HT-29 (cell line): ENCODE measurements at regions not wholly inside any gene's neighbourhood (a gene's known extent, or its start where the extent isn't known, plus 50 kb on each side); places are given as distances from the start of the nearest gene placed in this dataset.

Experiments used
- DNase-seq: peaks from one replicate; pipeline ENCODE4 v3.0.0-alpha.2; 2015; ENCODE audit warnings: low spot score

DNA sequence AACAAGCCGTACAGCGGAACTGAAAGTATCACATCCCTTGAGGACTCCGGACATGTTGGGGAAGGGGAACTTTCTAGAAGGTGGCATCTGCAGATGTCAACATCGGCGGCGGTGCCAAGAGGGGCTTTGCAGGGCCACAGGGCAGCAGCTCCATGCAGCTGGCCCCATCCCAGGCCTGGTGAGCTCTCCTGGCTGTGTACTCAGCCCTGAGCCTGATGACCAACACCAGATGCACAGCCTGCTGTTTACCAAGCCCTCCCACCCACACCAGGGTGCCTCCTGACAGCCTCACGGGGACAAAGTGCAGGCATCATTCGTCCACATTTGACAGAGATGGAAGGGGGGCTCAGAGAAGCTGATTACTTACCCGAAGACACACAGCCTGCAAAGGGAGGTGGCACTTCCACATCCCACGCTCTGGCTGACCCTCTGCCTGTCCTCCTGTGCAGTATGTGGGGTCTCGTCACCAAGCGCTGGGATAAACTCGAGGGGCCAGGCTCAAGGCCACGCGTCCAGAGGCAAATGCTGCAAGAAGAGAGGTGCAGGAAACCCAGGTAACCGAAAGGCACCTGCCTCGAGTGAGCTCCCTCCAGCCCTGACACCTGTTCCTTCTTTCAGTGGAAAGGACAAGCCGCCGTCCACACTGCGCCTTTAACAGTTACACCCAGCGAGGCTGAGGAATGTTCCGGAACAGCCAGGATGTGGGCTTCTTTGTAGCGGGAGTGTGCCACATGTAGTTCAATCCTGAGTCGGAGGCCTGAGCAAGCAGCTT lies 69.0 kb upstream of the ASAP2 start:
- DNase-seq, result no peak

DNA sequence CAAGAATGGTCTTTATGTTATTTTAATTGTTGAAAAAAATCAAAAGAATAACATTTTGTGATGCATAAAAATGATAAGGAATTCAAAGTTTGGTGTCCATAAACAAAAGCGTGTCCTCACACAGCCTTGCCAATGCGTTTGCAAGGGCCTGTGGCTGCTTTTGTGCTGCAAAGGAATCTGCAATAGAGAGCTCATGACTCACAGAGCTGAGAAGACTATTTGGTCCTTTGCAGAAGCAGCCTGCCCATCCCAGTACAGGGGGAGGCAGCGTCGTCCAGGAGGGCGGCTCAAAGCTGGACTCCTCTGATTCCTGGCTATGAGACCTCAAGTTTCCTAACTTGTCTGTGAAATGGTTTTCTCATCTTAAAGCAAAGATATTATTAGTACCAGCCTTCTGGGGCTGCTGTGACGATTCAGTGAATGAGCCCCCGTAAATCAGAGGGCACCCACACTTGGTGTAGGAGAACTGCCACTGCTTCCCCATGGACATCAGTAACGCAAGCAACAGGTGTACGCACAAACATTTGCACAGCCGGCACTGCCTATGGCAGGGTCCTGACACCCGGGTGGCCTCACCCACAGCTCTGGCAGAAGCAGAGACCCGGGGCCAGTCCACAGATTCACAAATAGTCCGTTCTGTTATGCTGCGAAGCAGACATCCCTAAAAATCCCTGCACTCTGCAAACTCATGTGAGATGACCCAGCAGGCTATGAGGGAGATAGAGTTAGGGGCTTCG lies 70.6 kb upstream of the ASAP2 start:
- DNase-seq, result no peak

DNA sequence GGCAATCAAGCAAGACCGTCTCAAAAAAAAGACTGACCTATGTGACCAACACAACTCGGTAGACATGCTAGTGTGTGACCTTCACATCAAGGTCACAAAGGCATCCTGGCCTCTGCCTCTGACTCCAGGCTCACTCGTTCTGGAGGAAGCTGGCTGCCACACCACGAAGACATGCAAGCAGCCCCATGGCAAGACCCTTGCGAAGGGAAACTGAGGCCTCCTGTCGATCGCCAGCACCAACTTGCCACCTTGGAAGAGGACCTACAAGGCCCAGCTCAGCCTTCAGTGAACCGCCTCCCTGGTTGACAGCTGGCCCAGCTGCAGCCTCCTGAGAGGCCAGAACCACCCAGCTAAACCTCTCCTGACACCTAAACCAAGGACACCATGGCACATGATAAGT lies 79.3 kb upstream of the ASAP2 start:
- no peak for DNase-seq

DNA sequence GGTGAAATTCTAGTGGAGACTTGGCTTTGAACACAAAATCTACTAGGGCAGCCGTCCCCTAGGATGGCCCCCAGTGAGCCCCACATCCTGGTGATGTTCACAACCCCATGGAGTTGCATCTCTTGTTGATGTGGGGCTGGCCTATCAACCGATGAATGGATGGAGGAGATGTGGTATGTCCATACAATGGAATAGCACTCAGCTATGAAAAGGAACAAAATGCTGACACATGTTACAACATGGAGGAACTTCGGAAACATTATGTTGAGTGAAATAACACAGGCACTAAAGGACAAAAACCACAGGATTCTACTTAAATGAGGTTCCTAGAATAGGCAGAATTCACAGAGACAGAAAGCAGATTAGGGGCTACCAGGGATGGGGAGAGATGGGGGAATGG lies 80.1 kb upstream of the ASAP2 start:
- no peak for DNase-seq

DNA sequence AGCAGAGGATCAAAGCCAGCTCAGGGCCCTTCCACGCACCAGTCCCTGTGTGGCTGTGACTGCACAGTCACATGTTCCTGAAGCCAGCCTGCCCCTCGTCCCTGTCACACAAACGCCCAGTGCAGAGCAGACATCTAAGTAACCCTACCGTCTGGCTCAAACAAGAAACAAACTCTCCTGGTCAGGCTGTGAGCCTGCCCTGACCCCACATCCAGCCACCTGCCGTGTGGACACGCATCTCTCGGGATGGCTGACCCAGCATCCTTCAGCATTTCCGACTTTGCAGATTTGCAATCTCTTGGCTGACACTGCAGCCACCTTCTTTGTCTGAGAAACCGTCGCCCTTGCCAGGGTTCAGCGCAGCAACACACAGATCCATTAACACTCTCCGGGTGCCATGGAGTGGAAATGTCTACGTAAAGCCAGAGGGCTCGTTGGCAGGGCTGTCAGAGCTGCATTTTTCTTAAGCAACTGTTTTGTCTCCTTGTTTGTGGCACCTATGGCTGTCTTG lies 82.3 kb upstream of the ASAP2 start:
- DNase-seq, result no peak

DNA sequence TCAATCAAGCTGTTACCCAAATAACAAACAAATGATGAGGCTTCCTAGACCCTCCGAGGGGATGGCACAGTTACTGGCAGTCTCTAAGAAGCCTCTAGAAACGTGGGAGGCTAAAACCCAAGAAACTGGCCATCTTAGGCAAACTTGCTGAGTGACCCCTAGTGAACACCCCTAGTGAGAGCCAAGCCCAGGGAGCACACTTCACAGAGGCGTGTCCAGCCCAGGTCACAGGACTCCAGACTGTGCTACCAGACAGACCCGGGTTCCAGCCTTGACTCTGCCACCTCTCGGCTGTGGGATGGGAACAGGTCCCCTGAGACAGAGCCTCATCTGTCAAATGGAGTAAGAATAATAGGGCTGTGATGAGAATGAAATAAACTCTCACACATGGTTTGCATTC lies 83.5 kb upstream of the ASAP2 start:
- DNase-seq, result no peak

DNA sequence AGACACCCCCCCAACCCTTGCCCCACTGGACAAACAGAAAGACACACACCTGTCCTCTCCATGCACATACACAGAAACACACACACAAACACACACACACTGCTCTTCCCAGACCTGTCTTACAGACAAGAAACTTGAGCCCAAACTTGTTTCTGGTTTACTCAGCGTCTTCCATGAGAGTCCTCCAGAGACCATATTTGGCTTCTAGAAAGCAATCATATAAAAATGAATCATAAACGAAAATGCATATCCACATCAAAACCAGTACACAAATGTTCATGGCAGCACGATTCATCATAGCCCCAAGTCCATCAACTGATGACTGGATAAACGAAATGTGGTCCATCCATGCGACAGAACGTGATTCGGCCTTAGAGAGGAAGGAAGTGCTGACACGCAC lies 84.2 kb upstream of the ASAP2 start:
- DNase-seq, result no peak

DNA sequence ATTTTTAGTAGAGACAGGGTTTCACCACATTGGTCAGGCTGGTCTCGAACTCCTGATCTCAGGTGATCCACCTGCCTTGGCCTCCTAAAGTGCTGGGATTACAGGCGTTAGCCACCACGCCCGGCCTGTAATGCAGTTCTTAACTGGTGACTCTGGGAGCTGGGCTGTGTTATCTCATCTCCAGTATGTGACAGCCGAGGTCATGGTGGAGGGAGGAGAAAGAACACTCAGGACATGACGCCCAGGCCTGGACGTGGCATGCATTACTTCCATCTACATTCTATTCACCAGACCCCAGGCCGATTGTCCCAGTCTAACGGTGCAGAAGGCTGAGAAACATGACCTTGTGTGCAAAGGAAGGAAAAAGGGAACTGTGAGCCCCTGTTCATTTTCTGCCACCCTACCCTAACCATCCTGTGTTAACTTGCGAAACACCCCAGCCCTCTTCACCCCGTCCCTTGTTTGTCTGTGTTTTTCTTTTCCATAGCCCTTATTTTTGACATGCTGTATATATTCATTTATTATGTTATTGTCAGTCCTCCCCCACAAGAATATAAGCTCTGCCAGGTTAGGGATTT lies 88.1 kb upstream of the ASAP2 start:
- DNase-seq, result no peak

DNA sequence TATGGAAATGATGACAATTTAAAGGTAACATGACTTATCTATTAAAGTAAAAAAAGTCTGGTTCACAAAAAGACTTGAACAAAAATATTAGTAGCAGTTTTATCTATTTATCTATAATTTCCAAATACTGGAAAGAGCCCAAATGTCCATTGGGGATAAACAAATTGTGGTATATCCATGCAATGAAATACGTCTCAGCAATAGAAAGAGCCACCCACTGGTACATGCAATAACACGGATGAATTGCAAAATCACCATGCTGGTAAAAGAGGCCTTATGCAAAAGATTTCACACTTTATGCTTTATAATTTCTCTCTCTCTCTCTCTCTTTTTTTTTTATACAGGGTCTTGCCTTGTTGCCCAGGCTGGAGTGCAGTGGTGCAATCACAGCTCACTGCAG lies 91.4 kb upstream of the ASAP2 start:
- DNase-seq, result no peak

DNA sequence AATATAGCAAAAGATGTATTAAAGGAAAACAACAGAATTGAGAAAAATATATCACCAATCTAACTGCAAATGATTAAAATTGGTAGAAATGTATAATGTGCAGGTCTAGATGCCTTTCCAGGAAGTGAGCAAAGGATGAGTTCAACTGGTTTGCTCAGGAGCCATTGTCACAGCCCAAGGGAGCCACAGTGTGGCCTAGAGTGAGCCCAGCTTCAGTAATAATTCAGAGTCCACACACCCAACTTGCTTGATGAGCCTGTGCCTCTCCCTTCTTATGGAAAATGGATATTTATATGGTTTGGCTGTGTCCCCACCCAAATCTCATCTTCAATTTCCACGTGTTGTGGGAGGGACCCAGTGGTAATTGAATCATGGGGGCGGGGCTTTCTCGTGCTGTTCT lies 92.2 kb upstream of the ASAP2 start:
- no peak for DNase-seq

DNA sequence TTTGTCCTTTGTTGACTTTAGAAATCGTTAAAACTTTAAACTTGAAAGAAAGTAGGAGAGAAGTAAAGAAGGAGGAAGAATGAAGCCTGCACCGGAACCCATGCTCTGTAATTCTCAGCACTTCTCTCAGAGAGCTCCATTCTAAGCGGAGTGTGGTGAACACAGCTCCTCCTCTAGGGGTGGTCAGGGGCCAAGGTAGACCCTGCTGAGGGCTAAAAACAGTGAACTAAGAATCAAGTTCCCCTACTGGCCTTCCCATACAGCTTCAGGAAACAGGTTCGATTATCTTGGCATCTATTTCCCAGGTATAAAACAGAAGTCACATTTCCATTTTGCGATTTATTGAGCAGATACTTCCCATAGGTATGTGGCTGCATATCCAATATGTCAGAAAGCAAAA lies 92.7 kb upstream of the ASAP2 start:
- no peak for DNase-seq

DNA sequence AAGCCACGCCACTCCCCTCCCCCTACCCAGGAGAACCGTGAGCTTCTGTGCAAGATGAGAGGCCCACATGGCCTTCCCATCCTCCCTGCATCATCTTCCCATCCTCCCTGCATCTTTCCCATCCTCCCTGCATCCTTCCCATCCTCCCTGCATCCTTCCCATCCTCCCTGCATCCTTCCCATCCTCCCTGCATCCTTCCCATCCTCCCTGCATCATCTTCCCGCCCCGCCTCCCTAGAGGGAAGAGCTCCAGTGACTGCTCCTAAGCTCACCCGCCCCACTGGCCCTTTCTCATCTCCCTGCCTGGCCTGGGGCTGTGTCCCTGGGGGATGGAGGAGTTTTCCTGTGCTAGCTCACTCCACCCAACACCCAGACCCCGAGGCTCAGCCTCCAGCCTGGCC lies 93.3 kb upstream of the ASAP2 start:
- no peak for DNase-seq

DNA sequence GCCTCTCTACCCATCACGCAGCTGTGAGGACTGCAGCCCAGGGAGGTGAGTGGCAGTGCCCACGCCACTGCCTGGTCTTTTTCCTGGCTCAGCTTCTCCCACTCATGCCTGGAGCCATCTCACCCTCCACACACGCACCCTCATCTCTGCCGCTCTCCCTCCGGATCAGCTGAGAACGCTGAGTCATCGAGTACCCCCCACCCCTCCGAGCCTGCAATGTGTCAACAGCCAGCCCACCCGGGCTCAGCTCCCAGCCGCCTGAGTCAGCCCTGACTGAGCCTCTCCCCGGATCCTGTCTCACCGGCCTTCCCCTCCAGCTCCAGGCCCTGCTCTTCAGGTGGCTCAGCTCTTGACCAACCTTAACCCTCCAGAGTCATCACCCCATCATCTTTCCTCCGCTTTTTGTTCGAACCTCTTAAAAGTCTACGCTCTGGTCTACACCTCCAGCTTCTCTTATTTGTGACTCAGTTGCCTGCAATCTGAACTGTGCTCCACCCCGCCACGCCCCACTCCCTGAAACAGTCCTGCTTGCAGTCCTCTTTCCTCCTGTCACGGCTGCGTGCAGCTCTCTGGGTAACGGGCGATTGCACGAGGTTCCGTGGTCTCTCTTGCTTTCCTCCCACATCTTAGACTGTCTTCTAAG lies 94.4 kb upstream of the ASAP2 start:
- no peak for DNase-seq

DNA sequence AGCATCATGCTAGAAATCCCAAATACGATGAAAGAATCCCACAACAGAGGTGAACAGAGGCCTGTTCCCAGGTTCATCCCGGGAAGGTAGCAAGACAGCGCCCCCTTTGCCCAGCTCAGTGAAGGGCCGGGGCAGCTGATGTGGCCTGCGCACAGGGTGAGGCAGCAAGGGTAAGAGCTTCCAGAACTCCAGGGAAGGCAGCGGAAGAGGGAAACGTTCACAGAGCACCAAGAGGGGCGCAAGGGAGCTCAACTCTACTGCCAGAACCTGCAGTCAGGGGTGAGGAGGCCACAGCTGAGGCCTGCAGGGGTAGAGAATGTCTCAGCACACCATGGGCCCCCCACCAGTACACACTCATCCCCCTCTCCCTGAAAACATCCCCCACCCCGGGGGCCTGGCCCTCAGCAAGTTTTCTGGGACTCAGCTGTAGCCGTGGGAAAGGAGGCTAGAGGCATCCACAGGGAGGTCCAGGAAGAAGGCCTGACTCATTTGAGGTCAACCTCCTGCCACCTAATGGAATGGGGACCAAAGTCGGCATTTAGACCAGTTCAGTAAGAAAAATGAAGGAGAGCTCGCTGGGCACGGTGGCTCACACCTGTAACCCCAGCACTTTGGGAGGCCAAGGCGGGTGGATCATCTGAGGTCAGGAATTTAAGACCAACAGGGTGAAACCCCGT lies 95.6 kb upstream of the ASAP2 start:
- no peak for DNase-seq

DNA sequence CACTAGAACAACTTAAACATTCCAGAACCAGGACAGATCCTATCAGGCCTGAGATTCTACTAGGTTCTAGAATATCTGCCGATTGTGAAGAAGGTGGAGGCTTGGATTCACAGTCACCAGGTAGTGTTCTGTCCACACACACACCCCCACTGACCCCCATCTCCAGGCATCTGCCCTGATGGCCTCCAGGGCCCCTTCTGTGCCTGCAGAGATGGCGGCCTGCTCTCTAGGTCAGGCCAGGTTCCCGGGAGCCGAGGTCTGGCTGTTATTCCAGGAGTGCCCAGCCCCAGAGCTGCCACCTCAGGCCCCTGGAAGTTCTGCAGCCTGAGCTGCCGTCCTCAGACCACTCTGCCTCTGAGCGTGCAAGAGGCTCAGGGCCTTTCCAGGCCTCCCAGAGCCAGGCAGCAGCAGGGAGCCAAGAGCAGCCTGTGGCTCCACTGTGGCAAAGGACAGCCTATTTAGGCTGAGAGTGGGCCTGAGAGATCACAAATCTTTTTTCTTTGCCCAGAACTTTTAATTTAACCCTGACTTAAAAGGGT lies 96.2 kb upstream of the ASAP2 start:
- DNase-seq, result no peak

DNA sequence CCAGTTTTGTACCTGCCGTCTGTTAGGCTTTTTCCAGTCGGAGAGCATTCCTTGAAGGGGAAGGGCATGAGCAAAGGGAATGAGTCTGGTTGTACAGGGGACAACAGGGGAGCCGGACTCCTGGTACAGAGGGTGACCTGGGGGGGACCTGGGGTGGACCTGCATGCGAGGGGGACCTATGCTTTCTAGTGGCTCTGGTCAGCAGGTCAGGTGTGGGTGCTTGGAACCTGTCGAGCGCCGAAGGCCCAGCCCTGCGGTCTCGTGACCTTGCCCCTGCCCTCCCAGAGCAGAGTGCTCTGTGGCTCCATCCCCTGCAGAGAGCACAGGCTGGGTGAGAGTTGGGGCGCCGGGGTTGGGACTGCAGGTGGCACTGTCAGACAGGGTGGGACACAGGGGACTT lies 96.7 kb upstream of the ASAP2 start:
- DNase-seq, result no peak

DNA sequence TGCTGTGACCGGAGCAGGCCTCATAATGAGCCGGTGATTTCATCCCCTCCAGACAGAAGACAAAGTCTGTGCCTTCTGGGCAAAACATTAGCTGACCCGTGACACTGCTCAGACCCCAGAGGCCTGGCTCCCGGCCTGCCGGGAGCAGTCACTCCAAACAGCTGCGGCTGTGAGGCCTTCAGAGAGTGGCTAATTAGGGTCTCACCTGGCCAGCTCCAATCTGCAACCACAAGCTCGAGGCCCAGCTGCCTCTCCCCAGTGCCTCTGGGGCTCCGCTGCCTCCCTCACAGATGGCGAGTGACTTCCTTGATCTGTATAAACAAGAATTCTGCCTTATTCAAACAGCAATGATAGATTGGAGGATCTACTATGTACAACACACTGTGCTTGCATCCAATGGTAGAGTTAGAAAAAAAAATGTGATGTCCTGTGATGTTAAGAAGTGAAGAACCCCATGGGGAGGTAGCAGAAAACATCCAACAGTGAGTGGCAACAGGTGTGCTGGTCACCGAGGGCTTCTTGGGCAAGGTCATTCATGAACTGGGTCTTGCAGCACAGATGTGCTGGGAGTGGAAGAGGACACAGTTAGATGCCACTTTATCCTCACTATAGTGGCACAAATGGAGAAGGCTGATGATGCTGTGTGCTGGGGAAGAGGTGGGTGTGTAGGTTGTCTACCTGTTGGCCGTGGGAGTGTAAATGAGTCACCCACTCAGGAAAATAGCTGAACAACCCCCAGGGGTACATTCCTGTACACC lies 98.2 kb upstream of the ASAP2 start:
- DNase-seq, result no peak

DNA sequence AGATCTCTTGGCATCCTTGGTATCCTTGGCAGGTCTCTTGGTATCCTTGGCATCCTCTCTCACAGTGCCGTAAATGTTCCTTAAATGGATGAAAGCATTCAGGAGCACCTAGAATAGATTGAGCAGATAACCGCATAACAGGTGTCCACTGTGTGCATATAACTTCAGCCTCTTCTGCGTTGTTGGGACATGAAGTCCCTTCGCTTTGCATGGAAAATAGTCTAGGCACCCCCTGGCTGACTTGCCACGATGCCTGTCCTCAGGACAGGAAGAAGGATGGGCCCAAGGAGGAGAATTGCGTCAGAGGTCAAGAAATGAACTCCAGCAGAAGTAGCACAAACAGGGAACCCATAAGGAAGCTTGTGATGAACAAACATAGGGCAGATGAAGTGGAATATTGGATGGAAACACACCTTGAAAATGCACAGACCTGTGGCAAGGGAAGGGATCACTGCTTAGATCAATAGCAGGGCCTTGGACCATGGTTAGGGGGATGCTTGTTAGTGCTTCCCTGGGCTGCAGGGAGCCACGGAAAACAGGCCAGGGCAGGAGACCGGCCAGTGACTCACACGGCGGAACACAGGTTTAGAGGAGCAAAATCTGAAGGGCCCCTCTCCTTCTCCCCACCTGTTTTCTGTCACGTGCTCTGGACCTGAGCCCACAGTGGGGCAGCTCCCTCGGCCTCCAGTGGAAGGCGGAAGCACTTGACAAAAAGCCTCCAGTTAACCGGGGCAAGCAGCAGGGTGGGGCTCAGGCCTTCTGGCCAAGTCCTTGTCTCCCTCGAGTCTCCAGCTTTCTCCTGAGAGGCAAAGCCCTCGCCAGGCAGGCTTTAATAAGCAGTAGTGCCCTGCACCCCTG lies 99.2 kb upstream of the ASAP2 start:
- DNase-seq, result no peak

DNA sequence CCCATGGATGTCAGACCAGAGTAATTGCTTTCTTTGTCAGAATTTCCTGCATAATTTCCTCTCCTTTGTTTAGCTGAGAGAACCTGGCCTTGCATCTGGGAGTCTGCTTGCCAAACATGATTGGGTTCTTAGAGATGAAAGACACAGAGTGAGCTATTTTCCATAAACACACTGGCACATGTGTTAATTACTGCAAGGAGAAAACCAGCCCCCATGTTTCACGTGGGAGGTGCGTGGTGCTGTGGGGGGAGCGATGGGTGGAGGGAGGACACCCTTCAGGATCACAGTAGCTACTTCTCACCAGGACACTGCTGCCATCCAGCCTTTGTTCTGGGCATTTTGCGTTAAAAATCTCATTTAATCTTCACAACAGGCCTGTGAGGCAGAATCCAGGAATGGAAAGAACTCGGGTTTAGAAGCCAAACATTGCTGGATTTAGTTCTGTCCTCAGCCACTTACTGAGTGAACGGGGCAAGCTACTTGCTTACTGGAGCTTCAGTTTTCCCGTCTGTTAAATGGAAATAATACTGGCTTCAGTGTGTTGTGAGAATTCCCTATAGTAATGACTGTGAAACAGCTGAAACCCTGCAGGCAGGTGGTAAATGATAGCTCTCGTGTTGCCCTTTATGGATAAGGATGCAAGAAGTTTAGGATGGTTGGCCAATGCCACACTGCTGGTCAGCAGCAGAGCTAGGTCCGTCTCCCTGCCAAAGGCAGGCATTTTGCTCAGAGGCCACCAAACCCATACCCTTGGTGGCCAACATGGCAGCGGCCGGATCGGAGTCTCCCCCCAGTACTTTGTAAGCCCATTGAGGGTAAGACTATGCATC lies 100.1 kb upstream of the ASAP2 start:
- no peak for DNase-seq
